ENCODE measurements at regions not wholly inside any gene's neighbourhood (a gene's known extent, or its start where the extent isn't known, plus 50 kb on each side); places are given as distances from the start of the nearest gene placed in this dataset.

DNA sequence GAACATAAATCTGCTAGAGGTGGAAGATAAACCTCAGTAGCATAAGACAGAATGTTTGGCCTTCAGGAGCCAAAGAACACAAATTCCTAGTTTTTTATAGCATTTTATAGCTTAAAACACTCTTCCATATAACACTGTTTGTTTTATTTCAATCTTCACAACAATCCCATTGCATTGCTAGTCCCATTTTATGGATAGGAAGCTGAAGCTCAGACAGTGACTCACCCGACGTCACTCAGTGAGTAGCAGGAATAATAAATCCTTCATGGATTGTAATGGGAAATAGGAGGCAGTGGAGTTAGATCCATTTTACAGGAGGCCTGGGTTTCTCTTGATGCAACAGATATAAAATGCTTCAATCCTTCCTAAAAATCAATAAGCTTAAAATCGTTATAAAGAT lies 217.5 kb downstream of the RAB28 start:
- Histone ChIP-seq H3K4me2 (ENCODE audit: insufficient read depth, low read length) (no peak overlapping the region), H3K27ac (ENCODE audit: extremely low read depth, low read depth, low read length) (no peak overlapping the region), H3K27me3 (ENCODE audit: control insufficient read depth in 2 of 2, insufficient read depth in 2 of 2, low read length in 2 of 2) (no peaks in the 10 kb centered on the region), H3K4me1 (replicated peaks in 1 of 2; ENCODE audit: control insufficient read depth in 2 of 2, insufficient read depth in 2 of 2, low read length in 2 of 2) (no peaks in the 10 kb centered on the region), H2AFZ (ENCODE audit: low read depth, low read length) (no peak overlapping the region), H3K4me3 (no peak overlapping the region), H3K9me3 (replicated peaks; ENCODE audit: control insufficient read depth, insufficient read depth, low read depth, low read length) (no peaks in the 10 kb centered on the region), H3K9ac (ENCODE audit: insufficient read depth in 1 of 2, low read depth in 2 of 2, low read length in 2 of 2) (no peak overlapping the region), H4K20me1 (replicated peaks; ENCODE audit: control insufficient read depth, insufficient read depth, low read length) (no peaks in the 10 kb centered on the region), H3K36me3 (ENCODE audit: control insufficient read depth, insufficient read depth, low read length) (no peaks in the 10 kb centered on the region), H3K9me1 (ENCODE audit: control insufficient read depth, insufficient read depth, low read length) (no peaks in the 10 kb centered on the region), H3K79me2 (ENCODE audit: control insufficient read depth, insufficient read depth, low read length) (no peaks in the 10 kb centered on the region)
- DNase-seq (ENCODE audit: extremely low read depth in 1 of 4, low spot score in 3 of 4) (no peak), ATAC-seq (no peak), FAIRE-seq (no peak)
- 4% methylated on average over 3 of the region's 3 CpGs for WGBS (ENCODE audit: insufficient coverage, low coverage, missing lambda C conversion rate)
- ChIA-PET CTCF (ENCODE audit: low intra/inter-chr PET ratio) (no interaction called here), POLR2A (interaction anchor here (0.7 kb wide), 1 partner anchor 12 kb away, joined by 3 read pairs; no protein-coding TSS in a partner anchor)
- BruUV-seq (replicated peaks) = no TSS peak
- no peak for TF ChIP-seq CBX2 (IDR thresholded peaks at IDR 0.05; ENCODE audit: insufficient read depth, low read length, poor library complexity, severe bottlenecking)
- TF ChIP-seq SMARCC2 (IDR thresholded peaks at IDR 0.05; ENCODE audit: low read depth) = no peak
- TF ChIP-seq NUFIP1 (IDR thresholded peaks at IDR 0.05; ENCODE audit: partially characterized antibody) = no peak
- no peak for TF ChIP-seq NONO (IDR thresholded peaks at IDR 0.05; ENCODE audit: low read depth in 2 of 2, low read length in 1 of 2)
- no peak for TF ChIP-seq HNRNPH1 (optimal IDR thresholded peaks at IDR 0.05; ENCODE audit: low read depth, low read length)
- no peak for TF ChIP-seq PRMT5 (CRISPR knock-in tag; IDR thresholded peaks at IDR 0.05)
- in situ Hi-C loops (cut with MboI) (no loop called here), intact Hi-C loops (cut with micrococcal nuclease) (no loop called here)

DNA sequence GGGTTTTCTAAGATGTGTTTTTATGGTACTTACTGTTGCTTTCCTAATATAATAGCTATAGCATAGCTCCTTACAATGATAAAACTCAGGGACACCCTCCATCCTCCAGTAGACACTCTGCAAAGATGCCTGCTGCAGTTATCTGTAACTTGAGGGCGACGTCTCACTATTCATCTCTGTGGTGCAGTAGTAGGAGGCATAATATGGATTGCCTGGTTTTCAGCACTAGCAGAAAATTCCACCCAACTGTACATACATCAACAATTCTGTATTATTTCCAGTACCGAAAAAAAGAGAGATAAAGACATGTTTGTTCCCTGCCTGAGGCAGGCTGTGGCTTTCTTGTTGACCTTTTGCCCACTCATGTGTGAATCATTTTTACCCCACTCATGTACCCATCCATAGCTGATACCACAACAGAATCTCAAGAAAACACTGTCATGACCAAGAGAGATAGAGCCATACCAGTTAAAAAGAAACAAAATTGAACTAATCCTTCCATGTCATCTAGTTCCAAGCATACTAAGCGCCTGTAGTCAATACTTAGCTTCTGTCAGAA lies 220.1 kb downstream of the RAB28 start:
- H3K4me1 ChIP-seq (replicated peaks in 1 of 2; ENCODE audit: control insufficient read depth in 2 of 2, insufficient read depth in 2 of 2, low read length in 2 of 2) = no peaks in the 10 kb centered on the region
- FAIRE-seq = no peak
- H3K9me3 ChIP-seq (replicated peaks; ENCODE audit: control insufficient read depth, insufficient read depth, low read depth, low read length) = no peaks in the 10 kb centered on the region
- CTCF ChIA-PET (ENCODE audit: low intra/inter-chr PET ratio) = no interaction called here
- POLR2A ChIA-PET = no interaction called here
- H3K27ac ChIP-seq (ENCODE audit: extremely low read depth, low read depth, low read length) = no peak overlapping the region
- no peak overlapping the region for H3K4me2 ChIP-seq (ENCODE audit: insufficient read depth, low read length)
- no peaks in the 10 kb centered on the region for H3K9me1 ChIP-seq (ENCODE audit: control insufficient read depth, insufficient read depth, low read length)
- no peak overlapping the region for H3K9ac ChIP-seq (ENCODE audit: insufficient read depth in 1 of 2, low read depth in 2 of 2, low read length in 2 of 2)
- in situ Hi-C loops (cut with MboI) = no loop called here
- no peak for DNase-seq (ENCODE audit: extremely low read depth in 1 of 4, low spot score in 3 of 4)
- no TSS peak for BruUV-seq (replicated peaks)
- no peaks in the 10 kb centered on the region for H3K27me3 ChIP-seq (ENCODE audit: control insufficient read depth in 2 of 2, insufficient read depth in 2 of 2, low read length in 2 of 2)
- H2AFZ ChIP-seq (ENCODE audit: low read depth, low read length) = no peak overlapping the region
- intact Hi-C loops (cut with micrococcal nuclease) = no loop called here
- 9% methylated on average over 4 of the region's 4 CpGs for WGBS (ENCODE audit: insufficient coverage, low coverage, missing lambda C conversion rate)
- H3K79me2 ChIP-seq (ENCODE audit: control insufficient read depth, insufficient read depth, low read length) = no peaks in the 10 kb centered on the region
- no peaks in the 10 kb centered on the region for H4K20me1 ChIP-seq (replicated peaks; ENCODE audit: control insufficient read depth, insufficient read depth, low read length)
- ATAC-seq = no peak
- no peaks in the 10 kb centered on the region for H3K36me3 ChIP-seq (ENCODE audit: control insufficient read depth, insufficient read depth, low read length)
- no peak overlapping the region for H3K4me3 ChIP-seq
- no peak for TF ChIP-seq TGIF2 (CRISPR knock-in tag; IDR thresholded peaks at IDR 0.05)
- TF ChIP-seq, protein P1, sequence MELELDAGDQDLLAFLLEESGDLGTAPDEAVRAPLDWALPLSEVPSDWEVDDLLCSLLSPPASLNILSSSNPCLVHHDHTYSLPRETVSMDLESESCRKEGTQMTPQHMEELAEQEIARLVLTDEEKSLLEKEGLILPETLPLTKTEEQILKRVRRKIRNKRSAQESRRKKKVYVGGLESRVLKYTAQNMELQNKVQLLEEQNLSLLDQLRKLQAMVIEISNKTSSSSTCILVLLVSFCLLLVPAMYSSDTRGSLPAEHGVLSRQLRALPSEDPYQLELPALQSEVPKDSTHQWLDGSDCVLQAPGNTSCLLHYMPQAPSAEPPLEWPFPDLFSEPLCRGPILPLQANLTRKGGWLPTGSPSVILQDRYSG (tag; conservative IDR thresholded peaks at IDR 0.05; ENCODE audit: low read depth) = no peak
- TF ChIP-seq ZNF76 (CRISPR knock-in tag; IDR thresholded peaks at IDR 0.05; ENCODE audit: borderline replicate concordance) = no peak
- TF ChIP-seq, protein P2, sequence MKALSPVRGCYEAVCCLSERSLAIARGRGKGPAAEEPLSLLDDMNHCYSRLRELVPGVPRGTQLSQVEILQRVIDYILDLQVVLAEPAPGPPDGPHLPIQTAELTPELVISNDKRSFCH (CRISPR knock-in tag; IDR thresholded peaks at IDR 0.05) = no peak
- TF ChIP-seq, protein P2 (tag; IDR thresholded peaks at IDR 0.05) = no peak
- TF ChIP-seq YY1 (IDR thresholded peaks at IDR 0.05; ENCODE audit: borderline replicate concordance in 1 of 3, control insufficient read depth in 1 of 3, extremely low read depth in 1 of 3, insufficient read depth in 3 of 3, insufficient read length in 1 of 3, insufficient replicate concordance in 2 of 3, low read depth in 1 of 3, low read length in 2 of 3) = no peak
- TF ChIP-seq SIN3B (IDR thresholded peaks at IDR 0.05; ENCODE audit: low read depth) = no peak
- no peak for TF ChIP-seq FOSL1 (tag; conservative IDR thresholded peaks at IDR 0.05)
- no peak for TF ChIP-seq SIX5 (IDR thresholded peaks at IDR 0.05; ENCODE audit: borderline replicate concordance in 1 of 2, insufficient read depth in 1 of 2, low read depth in 1 of 2, low read length in 2 of 2)

All from K562 (cell line).